B cell (primary cell): ENCODE measurements at regions not wholly inside any gene's neighbourhood (a gene's known extent, or its start where the extent isn't known, plus 50 kb on each side); places are given as distances from the start of the nearest gene placed in this dataset.
"Not testable (repeated sequence)": the region's sequence is repeated elsewhere in the genome, so short reads cannot be mapped to it uniquely, and the experiment has no call there.

ENCODE experiments used
- ATAC-seq: fragments of 200-7000 bp; cut with Tn5 transposase; one replicate; pipeline ENCODE4 v1.10.0; 2021; ENCODE audit warnings: low read depth, mild to moderate bottlenecking, moderate number of reproducible peaks, moderate library complexity
- CTCF ChIA-PET: fragments of 350-600 bp; sonication (Branson Sonifier 250); formaldehyde crosslinking; loops from one replicate; lab custom pipeline; 2021; ENCODE audit warnings: antibody characterized with exemption, inconsistent platforms; lab: Charles Lee
- POLR2A ChIA-PET: fragments of 350-600 bp; sonication (Branson Sonifier 250); formaldehyde crosslinking; loops from one replicate; lab custom pipeline; 2021; ENCODE audit warnings: antibody characterized with exemption; lab: Charles Lee
- DNase-seq: peaks from one replicate; pipeline ENCODE4 v3.0.0; 2013
- H2AFZ ChIP-seq: 2 replicates; pipeline ENCODE4 v1.6.1; 2012; ENCODE audit warnings: mild to moderate bottlenecking, low read depth, low read length; ENCODE audit not compliant: insufficient read depth, poor library complexity, severe bottlenecking
- H3K27ac ChIP-seq, 2 donors: 1 replicate in 1 of 2; 2 replicates in 1 of 2; pipeline ENCODE4 v1.5.1; 2012 to 2013; ENCODE audit warnings: low read length in 2 of 2, mild to moderate bottlenecking in 2 of 2, moderate library complexity in 1 of 2
- H3K27me3 ChIP-seq, 4 experiments: fragments of 200-600 bp in 1 of 4; sonication (generic) in 1 of 4; replicated peaks in 1 of 4; 1 replicate in 2 of 4; 2 replicates in 2 of 4; pipeline versions ENCODE4 v1.6.1 to v1.7.0; 2013 to 2016; ENCODE audit warnings: low read length in 3 of 4, mild to moderate bottlenecking in 2 of 4, mixed read lengths in 1 of 4, moderate library complexity in 1 of 4; ENCODE audit not compliant: insufficient read depth in 4 of 4, control insufficient read depth in 3 of 4; ENCODE audit errors: control extremely low read depth in 1 of 4
- H3K36me3 ChIP-seq, 2 experiments: replicated peaks in 1 of 2; 1 replicate in 1 of 2; 2 replicates in 1 of 2; pipeline versions ENCODE4 v1.6.1 to v1.7.1; 2013; ENCODE audit warnings: low read length in 1 of 2; ENCODE audit not compliant: insufficient read depth in 2 of 2, control insufficient read depth in 1 of 2; ENCODE audit errors: control extremely low read depth in 1 of 2, extremely low read depth in 1 of 2
- H3K4me1 ChIP-seq, 2 donors: fragments of 200-600 bp in 1 of 2; sonication (generic) in 1 of 2; 1 replicate in 1 of 2; 2 replicates in 1 of 2; pipeline versions ENCODE4 v1.5.1 to v1.6.1; 2013 to 2017; ENCODE audit warnings: low read length in 2 of 2; ENCODE audit not compliant: control insufficient read depth in 2 of 2, insufficient read depth in 2 of 2
- H3K4me2 ChIP-seq: replicated peaks from 2 replicates; pipeline ENCODE3; 2012; ENCODE audit warnings: mild to moderate bottlenecking, low read depth, low read length; ENCODE audit not compliant: poor library complexity, severe bottlenecking
- H3K4me3 ChIP-seq, 5 experiments: fragments of 200-600 bp in 1 of 5; sonication (generic) in 1 of 5; 1 replicate in 3 of 5; 2 replicates in 2 of 5; pipeline versions ENCODE4 v1.5.1 to v1.7.0; 2011 to 2016; ENCODE audit warnings: low read length in 4 of 5, mild to moderate bottlenecking in 4 of 5, low read depth in 2 of 5, control low read depth in 1 of 5, moderate library complexity in 1 of 5; ENCODE audit not compliant: insufficient read depth in 1 of 5; ENCODE audit errors: control extremely low read depth in 1 of 5, extremely low read depth in 1 of 5
- H3K79me2 ChIP-seq: fragments of 200-600 bp; sonication (generic); one replicate; pipeline ENCODE4 v1.6.0; 2016; ENCODE audit warnings: low read length; ENCODE audit not compliant: control insufficient read depth, insufficient read depth
- H3K9ac ChIP-seq: fragments of 200-600 bp; sonication (generic); 2 replicates; pipeline ENCODE4 v1.6.1; 2017; ENCODE audit warnings: mild to moderate bottlenecking, low read length, moderate library complexity
- H3K9me3 ChIP-seq, 3 donors: one replicate each; pipeline versions ENCODE4 v1.6.1 to v1.7.1; 2013; ENCODE audit warnings: low read length in 2 of 3; ENCODE audit not compliant: control insufficient read depth in 2 of 3, insufficient read depth in 1 of 3; ENCODE audit errors: control extremely low read depth in 1 of 3
- H4K20me1 ChIP-seq: 2 replicates; pipeline ENCODE4 v1.6.0; 2012; ENCODE audit warnings: mild to moderate bottlenecking, low read length; ENCODE audit not compliant: insufficient read depth, control insufficient read depth, poor library complexity, severe bottlenecking
- H3K27ac Mint-ChIP-seq: one replicate; pipeline ENCODE4 v1.8.0; 2021; ENCODE audit warnings: mixed read lengths
- H3K27me3 Mint-ChIP-seq: one replicate; pipeline ENCODE4 v1.8.0; 2021; ENCODE audit warnings: mixed read lengths
- H3K4me1 Mint-ChIP-seq: one replicate; pipeline ENCODE4 v1.8.0; 2021; ENCODE audit warnings: mixed read lengths
- H3K4me3 Mint-ChIP-seq: one replicate; pipeline ENCODE4 v1.8.0; 2021; ENCODE audit warnings: mixed read lengths
- H3K9me3 Mint-ChIP-seq: one replicate; pipeline ENCODE4 v1.8.0; 2022; ENCODE audit warnings: mixed read lengths; ENCODE audit not compliant: insufficient read depth
- CTCF ChIP-seq: fragments of 200-600 bp; IDR thresholded peaks from one replicate; pipeline ENCODE4 v1.8.0; 2022; ENCODE audit warnings: antibody characterized with exemption, mild to moderate bottlenecking
- EZH2 ChIP-seq: IDR thresholded peaks from 2 replicates; pipeline ENCODE4 v1.6.1; 2012; ENCODE audit warnings: borderline replicate concordance, low read depth, mild to moderate bottlenecking, moderate library complexity, low read length; ENCODE audit not compliant: insufficient read depth, poor library complexity, severe bottlenecking
- WGBS: methylation state at CpG from one replicate; pipeline ENCODE4 v1.1.5; 2013; ENCODE audit warnings: missing lambda C conversion rate; ENCODE audit not compliant: insufficient coverage; 5-methylcytosine and 5-hydroxymethylcytosine counted together
- intact Hi-C: fragments of 100-400 bp; cut with micrococcal nuclease; formaldehyde crosslinking; loops from one replicate; pipeline ENCODE4 v1.10.0; 2022

- TF ChIP-seq EZH2 (no peak), CTCF (no peak)
- Histone ChIP-seq H3K4me1 (no peaks in the 10 kb centered on the region), H3K4me3 (no peak overlapping the region), H4K20me1 (no peaks in the 10 kb centered on the region), H3K79me2 (no peaks in the 10 kb centered on the region), H3K4me2 (no peak overlapping the region), H3K27me3 (no peaks in the 10 kb centered on the region), H3K9ac (no peak overlapping the region), H2AFZ (no peak overlapping the region), H3K27ac (no peak overlapping the region), H3K9me3 (peaks cover 0 to 31% (median 0%) of the 10 kb centered on the region in 3 donors), H3K36me3 (no peaks in the 10 kb centered on the region)
- intact Hi-C loops = no loop called here
- 99% methylated on average over 5 of the region's 12 CpGs for WGBS
- no peaks in the 10 kb centered on the region for H3K4me1 Mint-ChIP-seq
- peaks cover 6% of the 10 kb centered on the region for H3K9me3 Mint-ChIP-seq
- H3K27me3 Mint-ChIP-seq = peaks cover 10% of the 10 kb centered on the region
- DNase-seq = no peak
- H3K27ac Mint-ChIP-seq = no peak overlapping the region
- H3K4me3 Mint-ChIP-seq = no peak overlapping the region
- ChIA-PET POLR2A (no interaction called here), CTCF (no interaction called here)
- ATAC-seq = no peak
Measured at GRCh38 chr2:132280912-132281311, 119.2 kb upstream of the ANKRD30BL start.

GRCh38 chr2:132282104-132282503 is 120.4 kb upstream of the ANKRD30BL start:
- H3K4me1 ChIP-seq, POLR2A ChIA-PET, H3K27ac ChIP-seq, H4K20me1 ChIP-seq, H3K4me3 Mint-ChIP-seq, H3K27me3 ChIP-seq, H3K9me3 Mint-ChIP-seq, H3K79me2 ChIP-seq, ATAC-seq, H3K27me3 Mint-ChIP-seq, H3K9ac ChIP-seq, H2AFZ ChIP-seq, CTCF ChIA-PET, H3K4me3 ChIP-seq, H3K4me1 Mint-ChIP-seq, H3K36me3 ChIP-seq, H3K27ac Mint-ChIP-seq, intact Hi-C loops, H3K4me2 ChIP-seq, DNase-seq: not testable (repeated sequence)
- WGBS = 92% methylated on average over 6 of the region's 6 CpGs
- peaks cover 0 to 37% (median 0%) of the 10 kb centered on the region in 3 donors for H3K9me3 ChIP-seq
